Activated CD8-positive, alpha-beta T cell treated with anti-CD3 and anti-CD28 coated beads for 36 hours (primary cell): ENCODE measurements at regions not wholly inside any gene's neighbourhood (a gene's known extent, or its start where the extent isn't known, plus 50 kb on each side); places are given as distances from the start of the nearest gene placed in this dataset.

Source experiments
- ATAC-seq: fragments of 200-7000 bp; cut with Tn5 transposase; one replicate; pipeline ENCODE4 v1.10.0; 2021; ENCODE audit warnings: mild to moderate bottlenecking, moderate library complexity
- CTCF ChIA-PET: fragments of 350-600 bp; sonication (Branson Sonifier 250); formaldehyde crosslinking; loops from one replicate; lab custom pipeline; 2021; ENCODE audit warnings: antibody characterized with exemption; lab: Charles Lee
- POLR2A ChIA-PET: fragments of 350-600 bp; sonication (Branson Sonifier 250); formaldehyde crosslinking; loops from one replicate; lab custom pipeline; 2021; ENCODE audit warnings: antibody characterized with exemption; lab: Charles Lee
- DNase-seq: peaks from one replicate; pipeline ENCODE4 v3.0.0-alpha.2; 2020
- H3K27ac Mint-ChIP-seq: one replicate; pipeline ENCODE4 v1.8.0; 2021; ENCODE audit warnings: mild to moderate bottlenecking, mixed read lengths
- H3K27me3 Mint-ChIP-seq: one replicate; pipeline ENCODE4 v1.8.0; 2021; ENCODE audit warnings: mixed read lengths
- H3K36me3 Mint-ChIP-seq: one replicate; pipeline ENCODE4 v1.8.0; 2021; ENCODE audit warnings: low read depth, mixed read lengths
- H3K4me1 Mint-ChIP-seq: one replicate; pipeline ENCODE4 v1.8.0; 2021; ENCODE audit warnings: low read depth, mixed read lengths
- H3K4me3 Mint-ChIP-seq: one replicate; pipeline ENCODE4 v1.8.0; 2021; ENCODE audit warnings: mild to moderate bottlenecking, moderate library complexity, mixed read lengths
- H3K9me3 Mint-ChIP-seq: one replicate; pipeline ENCODE4 v1.8.0; 2021; ENCODE audit warnings: mixed read lengths
- CTCF ChIP-seq: fragments of 200-600 bp; IDR thresholded peaks from one replicate; pipeline ENCODE4 v1.8.0; 2022; ENCODE audit warnings: antibody characterized with exemption, mild to moderate bottlenecking
- intact Hi-C: fragments of 100-400 bp; cut with micrococcal nuclease; formaldehyde crosslinking; loops from one replicate; pipeline ENCODE4 v1.10.0; 2022

DNA sequence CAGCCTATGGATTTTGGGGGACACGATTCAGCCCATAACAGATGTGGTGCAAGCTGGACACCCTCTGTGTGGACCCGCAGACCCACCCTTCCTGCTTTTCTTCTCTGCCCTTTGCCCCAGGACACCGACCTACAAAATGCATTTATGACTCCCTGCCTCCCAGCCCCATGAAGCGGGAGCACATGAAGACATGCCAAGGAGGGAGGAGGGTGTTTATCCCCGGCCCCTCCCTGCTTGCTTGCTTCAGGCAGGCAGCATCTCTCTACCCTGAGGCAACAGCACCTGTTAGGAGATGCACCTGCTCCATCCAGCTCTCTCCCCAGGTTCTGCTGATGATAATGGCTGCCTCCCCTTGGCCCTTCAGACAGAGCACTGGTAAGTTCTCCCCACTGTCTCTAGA is 187.5 kb downstream of the PSMG1 start:
- ChIA-PET CTCF (no interaction called here), POLR2A (no interaction called here)
- Mint-ChIP-seq H3K9me3 (no peaks in the 10 kb centered on the region), H3K36me3 (no peaks in the 10 kb centered on the region), H3K4me1 (peaks cover 17% of the 10 kb centered on the region), H3K4me3 (no peak overlapping the region), H3K27ac (no peak overlapping the region), H3K27me3 (peaks cover 10% of the 10 kb centered on the region)
- no peak for DNase-seq
- no peak for TF ChIP-seq CTCF
- ATAC-seq: no peak
- intact Hi-C loops: no loop called here

- intact Hi-C loops: no loop called here
- no peak for TF ChIP-seq CTCF
- POLR2A ChIA-PET: no interaction called here
- H3K27me3 Mint-ChIP-seq: peaks cover 10% of the 10 kb centered on the region
- no peaks in the 10 kb centered on the region for H3K36me3 Mint-ChIP-seq
- no peak overlapping the region for H3K4me3 Mint-ChIP-seq
- ATAC-seq (no peak), DNase-seq (no peak)
- CTCF ChIA-PET: no interaction called here
- peaks cover 12% of the 10 kb centered on the region for H3K4me1 Mint-ChIP-seq
- no peaks in the 10 kb centered on the region for H3K9me3 Mint-ChIP-seq
- H3K27ac Mint-ChIP-seq: no peak overlapping the region
Observed at GRCh38 chr21:38995071-38995669, 188.1 kb downstream of the PSMG1 start.

GRCh38 chr21:38994042-38994441 is 188.3 kb downstream of the ETS2 start:
- no peak for TF ChIP-seq CTCF
- H3K4me3 Mint-ChIP-seq: no peak overlapping the region
- ATAC-seq: no peak
- DNase-seq: no peak
- ChIA-PET CTCF (no interaction called here), POLR2A (no interaction called here)
- no peaks in the 10 kb centered on the region for H3K36me3 Mint-ChIP-seq
- peaks cover 15% of the 10 kb centered on the region for H3K27me3 Mint-ChIP-seq
- intact Hi-C loops: no loop called here
- H3K27ac Mint-ChIP-seq: no peak overlapping the region
- peaks cover 4% of the 10 kb centered on the region for H3K4me1 Mint-ChIP-seq
- H3K9me3 Mint-ChIP-seq: no peaks in the 10 kb centered on the region

DNA sequence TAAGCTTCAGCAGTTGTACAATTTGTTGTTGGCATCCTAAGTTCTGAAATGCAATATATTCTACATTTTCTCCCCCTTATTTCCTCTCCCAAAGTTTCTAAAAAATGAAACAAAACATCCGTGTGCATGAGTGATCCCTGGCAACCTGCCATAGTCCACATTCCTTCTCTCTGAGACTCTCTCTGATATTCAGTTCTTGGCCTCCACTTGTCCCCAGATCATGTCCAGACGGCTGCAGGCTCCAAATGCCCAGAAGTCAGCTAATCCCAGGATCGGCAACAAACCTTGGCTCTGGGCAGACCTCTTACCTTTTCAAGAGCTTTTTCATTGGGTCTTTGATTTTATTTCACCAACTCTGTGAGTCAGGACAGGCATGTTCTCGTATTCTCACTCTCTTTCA is 187.8 kb downstream of the ETS2 start:
- H3K36me3 Mint-ChIP-seq: no peaks in the 10 kb centered on the region
- no peak for TF ChIP-seq CTCF
- POLR2A ChIA-PET: no interaction called here
- DNase-seq (no peak), ATAC-seq (no peak)
- no peaks in the 10 kb centered on the region for H3K9me3 Mint-ChIP-seq
- H3K4me3 Mint-ChIP-seq: no peak overlapping the region
- peaks cover 6% of the 10 kb centered on the region for H3K4me1 Mint-ChIP-seq
- H3K27me3 Mint-ChIP-seq: peaks cover 19% of the 10 kb centered on the region
- intact Hi-C loops: no loop called here
- CTCF ChIA-PET: no interaction called here
- no peak overlapping the region for H3K27ac Mint-ChIP-seq

DNA sequence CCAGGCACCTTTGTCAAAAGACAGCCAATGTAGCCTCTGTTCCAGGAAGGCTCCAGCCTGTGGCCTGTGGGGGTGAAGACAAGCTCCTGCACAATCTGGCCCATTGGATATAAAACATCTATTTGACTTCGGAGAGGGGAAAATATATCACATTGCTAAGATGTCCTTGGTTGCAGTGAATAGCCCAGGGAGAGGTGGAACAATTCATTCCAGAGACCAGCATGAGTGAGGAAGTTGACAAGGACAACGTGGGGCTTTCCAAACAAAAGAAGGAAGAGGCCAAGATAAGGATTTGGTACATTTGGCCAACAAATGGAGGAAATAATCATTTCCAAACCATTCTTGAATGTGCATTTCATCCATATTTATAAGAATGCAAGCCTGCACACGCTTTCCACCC is 187.0 kb downstream of the ETS2 start:
- Mint-ChIP-seq H3K36me3 (no peaks in the 10 kb centered on the region), H3K27ac (no peak overlapping the region), H3K27me3 (peaks cover 20% of the 10 kb centered on the region), H3K9me3 (no peaks in the 10 kb centered on the region), H3K4me3 (no peak overlapping the region), H3K4me1 (peaks cover 4% of the 10 kb centered on the region)
- intact Hi-C loops: no loop called here
- ChIA-PET CTCF (no interaction called here), POLR2A (no interaction called here)
- no peak for TF ChIP-seq CTCF
- DNase-seq (no peak), ATAC-seq (no peak)
